GM21515 (cell line): ENCODE measurements at regions not wholly inside any gene's neighbourhood (a gene's known extent, or its start where the extent isn't known, plus 50 kb on each side); places are given as distances from the start of the nearest gene placed in this dataset.

Experiments
- ATAC-seq: cut with Tn5 transposase; IDR thresholded peaks from one replicate; pipeline ENCODE4 v1.9.1; 2021; ENCODE audit not compliant: unreplicated experiment

- no peak for ATAC-seq
These were observed 136.5 kb upstream of the KLF4 start for GRCh38 chr9:107626118-107626517.

DNA sequence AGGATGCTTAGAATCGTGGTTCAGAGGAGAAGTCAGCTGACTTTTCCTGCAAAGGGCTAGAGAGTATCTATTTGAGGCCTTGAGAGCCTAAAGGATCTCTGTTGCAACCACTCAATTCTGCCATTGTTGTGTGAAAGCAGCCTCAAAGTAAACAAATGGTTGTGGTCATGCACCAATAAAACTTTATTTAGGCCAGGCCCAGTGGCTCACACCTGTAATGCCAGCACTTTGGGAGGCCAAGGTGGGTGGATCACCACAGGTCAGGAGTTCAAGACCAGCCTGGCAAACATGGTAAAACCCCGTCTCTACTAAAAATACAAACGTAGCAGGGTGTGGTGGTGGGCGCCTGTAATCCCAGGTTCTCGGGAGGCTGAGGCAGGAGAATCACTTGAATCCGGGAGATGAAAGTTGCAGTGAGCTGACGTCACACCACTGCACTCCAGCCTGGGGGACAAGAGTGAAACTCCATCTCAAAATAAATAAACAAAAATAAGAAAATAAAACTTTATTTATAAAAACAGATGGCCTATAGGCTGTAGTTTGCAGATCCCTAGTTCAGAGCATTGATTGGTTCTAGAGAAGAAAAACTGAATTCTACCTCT lies 135.9 kb upstream of the KLF4 start:
- no peak for ATAC-seq

GRCh38 chr9:107624234-107624948 lies 134.8 kb upstream of the KLF4 start:
- no peak for ATAC-seq

GRCh38 chr9:107621436-107621835 lies 131.9 kb upstream of the KLF4 start:
- no peak for ATAC-seq

GRCh38 chr9:107620801-107621200 lies 131.2 kb upstream of the KLF4 start:
- ATAC-seq: no peak

- ATAC-seq: no peak
These were observed 130.7 kb upstream of the KLF4 start for GRCh38 chr9:107620236-107620635.

DNA sequence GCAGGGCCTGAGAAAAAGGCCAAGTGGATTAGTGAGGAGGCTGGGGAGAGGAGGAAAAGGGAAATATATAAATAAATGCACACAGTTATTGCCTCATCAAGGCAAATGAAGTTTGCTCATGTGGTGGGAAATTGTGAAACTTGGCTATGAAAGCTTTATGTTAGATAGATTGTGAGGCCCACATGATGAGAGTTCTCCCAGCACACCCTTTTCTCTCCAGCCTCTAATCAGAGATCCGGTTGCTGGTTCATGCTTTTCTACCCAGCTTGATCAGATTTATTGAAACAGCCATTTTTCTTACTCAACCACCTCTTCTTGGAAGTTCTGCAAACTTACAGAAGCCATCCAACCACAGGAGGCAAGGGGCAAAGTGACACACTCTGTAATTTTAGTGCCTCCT lies 125.8 kb upstream of the KLF4 start:
- ATAC-seq: no peak

GRCh38 chr9:107614765-107615164 lies 125.2 kb upstream of the KLF4 start:
- ATAC-seq: no peak

- ATAC-seq: no peak
These were observed 123.8 kb upstream of the KLF4 start for GRCh38 chr9:107613321-107613720.

- ATAC-seq: no peak
These were observed 122.6 kb upstream of the KLF4 start for GRCh38 chr9:107612136-107612535.

DNA sequence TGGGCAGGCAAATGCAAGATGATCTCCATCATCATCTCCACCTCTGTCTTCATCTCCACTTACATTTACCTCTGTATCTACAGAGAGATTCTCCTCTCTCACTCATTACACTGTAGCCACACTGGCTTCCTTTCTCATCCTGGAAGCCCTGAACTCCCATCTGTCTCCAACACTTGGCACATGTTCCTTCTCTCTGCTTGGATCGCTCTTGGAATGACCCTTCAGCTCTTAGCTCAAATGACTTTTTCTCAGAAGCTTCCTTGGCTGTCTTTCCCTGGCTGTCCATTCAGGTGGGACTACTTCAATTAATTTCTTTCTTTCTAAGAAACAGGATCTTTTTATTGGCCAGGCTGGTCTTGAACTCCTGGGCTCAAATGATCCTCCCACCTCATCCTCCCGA lies 120.0 kb upstream of the KLF4 start:
- ATAC-seq: no peak

GRCh38 chr9:107606149-107606790 lies 116.7 kb upstream of the KLF4 start:
- ATAC-seq: no peak

- no peak for ATAC-seq
These were observed 115.5 kb upstream of the KLF4 start for GRCh38 chr9:107605041-107605440.

GRCh38 chr9:107603281-107603680 lies 113.7 kb upstream of the KLF4 start:
- no peak for ATAC-seq

DNA sequence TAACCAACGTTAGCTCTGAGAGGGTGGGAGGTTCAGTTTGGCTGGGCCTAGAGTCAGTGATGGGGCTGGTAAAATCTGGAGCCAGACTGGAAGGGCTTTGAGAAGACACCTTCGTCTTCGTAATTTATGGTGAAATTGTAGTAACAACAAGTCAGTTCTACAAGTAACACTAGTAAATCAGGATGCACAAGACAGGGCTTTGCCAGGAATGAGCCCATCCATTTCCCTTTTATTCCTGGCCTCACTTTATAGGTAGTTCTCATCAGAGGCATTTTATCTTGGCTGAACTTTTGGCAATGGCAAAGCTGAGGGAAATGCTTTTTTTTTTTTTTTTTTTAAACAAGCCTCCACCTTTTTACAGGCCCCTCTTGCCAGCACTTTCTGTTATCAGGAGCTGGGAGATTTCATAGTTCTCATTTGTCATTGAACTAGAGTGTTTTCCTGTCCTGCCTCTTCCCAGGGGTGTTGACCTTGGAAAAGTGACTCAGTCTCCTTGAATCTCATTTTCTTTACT lies 110.5 kb upstream of the KLF4 start:
- ATAC-seq: no peak

DNA sequence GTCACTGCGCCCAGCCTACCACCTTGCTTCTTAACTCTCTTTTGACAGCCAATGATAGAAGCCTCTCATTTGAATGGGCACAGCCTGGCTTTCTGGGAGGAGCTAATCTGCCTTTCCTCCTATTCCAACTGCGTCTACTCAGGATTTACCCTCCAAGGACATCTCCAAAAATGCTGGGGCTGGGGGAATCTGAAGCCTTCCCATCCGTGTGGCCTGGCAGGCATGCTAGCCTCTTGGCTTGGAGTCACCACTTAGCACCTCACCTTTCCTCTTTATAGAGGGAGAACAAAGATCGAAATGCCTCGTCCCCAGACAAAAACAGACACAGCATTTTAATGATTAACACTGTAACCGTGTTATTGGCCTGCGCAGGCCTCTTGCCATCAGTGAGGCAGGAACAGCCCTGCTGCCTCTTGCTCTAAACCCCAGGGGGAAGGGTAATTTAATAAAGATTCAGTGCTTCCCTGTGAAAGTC lies 108.2 kb upstream of the KLF4 start:
- no peak for ATAC-seq

GRCh38 chr9:107594908-107595530 lies 105.5 kb upstream of the KLF4 start:
- no peak for ATAC-seq

DNA sequence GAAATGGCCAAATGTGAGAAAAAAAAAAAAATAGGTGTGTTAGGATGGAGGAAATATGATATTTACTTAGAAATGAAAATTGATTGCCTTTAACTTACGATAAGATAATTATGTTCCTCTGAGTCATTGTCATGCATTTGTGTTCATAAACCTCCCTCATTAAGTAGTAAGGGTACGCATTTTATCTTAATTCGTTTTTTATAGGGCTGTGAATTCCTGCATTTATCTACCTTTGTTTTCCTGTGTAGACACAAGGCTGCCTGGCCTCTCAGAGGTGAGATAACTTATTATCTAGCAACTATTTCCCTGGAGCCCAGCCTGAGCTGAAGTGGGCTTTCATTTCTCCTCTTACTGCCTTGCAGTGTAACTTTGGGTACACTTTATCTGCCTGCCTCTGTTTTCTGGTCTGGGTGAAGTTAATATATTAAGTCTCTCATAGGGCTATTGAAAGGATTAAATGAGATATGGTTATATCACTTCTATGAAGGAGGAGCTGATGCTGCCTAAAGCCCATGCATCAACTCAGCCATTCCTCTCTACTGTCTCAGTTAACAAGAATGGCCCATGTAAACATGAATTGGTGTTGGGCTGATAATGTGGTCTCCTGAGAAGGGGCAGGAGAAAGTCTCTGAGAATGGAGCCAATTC lies 103.8 kb upstream of the KLF4 start:
- no peak for ATAC-seq

DNA sequence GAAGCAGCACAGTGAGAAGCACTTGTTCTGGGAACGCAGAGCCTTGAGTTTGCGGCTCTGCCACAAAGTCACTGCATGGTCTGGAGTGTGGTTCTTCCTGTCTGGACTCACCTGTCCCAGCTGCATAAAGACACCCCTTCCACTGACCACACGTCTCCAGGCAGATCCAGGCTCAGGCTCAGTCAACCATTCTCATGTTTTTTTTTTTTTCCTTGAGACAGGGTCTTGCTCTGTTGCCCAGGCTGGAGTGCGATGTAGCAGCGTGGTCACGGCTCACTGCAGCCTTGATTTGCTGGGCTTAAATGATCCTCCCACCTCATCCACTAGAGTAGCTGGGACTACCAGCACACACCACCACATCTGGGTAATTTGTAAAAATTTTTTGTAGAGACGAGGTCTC lies 102.9 kb upstream of the KLF4 start:
- no peak for ATAC-seq

GRCh38 chr9:107591781-107592180 lies 102.2 kb upstream of the KLF4 start:
- ATAC-seq: no peak

GRCh38 chr9:107588393-107588792 lies 98.8 kb upstream of the KLF4 start:
- no peak for ATAC-seq
